CD4-positive, alpha-beta T cell (primary cell): ENCODE measurements at regions not wholly inside any gene's neighbourhood (a gene's known extent, or its start where the extent isn't known, plus 50 kb on each side); places are given as distances from the start of the nearest gene placed in this dataset.

Experiments
- ATAC-seq: fragments of 200-7000 bp; cut with Tn5 transposase; one replicate; pipeline ENCODE4 v1.10.0; 2022; ENCODE audit warnings: mild to moderate bottlenecking; ENCODE audit not compliant: poor library complexity
- CTCF ChIA-PET: fragments of 350-600 bp; sonication (Branson Sonifier 250); formaldehyde crosslinking; loops from one replicate; lab custom pipeline; 2021; ENCODE audit warnings: antibody characterized with exemption, inconsistent platforms; lab: Charles Lee
- POLR2A ChIA-PET: fragments of 350-600 bp; sonication (Branson Sonifier 250); formaldehyde crosslinking; loops from one replicate; lab custom pipeline; 2021; ENCODE audit warnings: antibody characterized with exemption, inconsistent platforms; lab: Charles Lee
- DNase-seq, 14 experiments: peaks; one replicate each; pipeline ENCODE4 v3.0.0-alpha.2; 2013 to 2020; ENCODE audit warnings: mixed read lengths in 2 of 14
- H3K27ac ChIP-seq, 2 donors: one replicate each; pipeline versions ENCODE4 v1.5.1 to v1.7.0; 2013; ENCODE audit warnings: low read length in 2 of 2, low read depth in 1 of 2, mild to moderate bottlenecking in 1 of 2
- H3K27me3 ChIP-seq, 2 experiments: 1 replicate in 1 of 2; 2 replicates in 1 of 2; pipeline versions ENCODE4 v1.6.1 to v1.7.0; 2013; ENCODE audit warnings: low read length in 2 of 2, control low read depth in 1 of 2, mild to moderate bottlenecking in 1 of 2, moderate library complexity in 1 of 2; ENCODE audit not compliant: insufficient read depth in 2 of 2, control insufficient read depth in 1 of 2
- H3K36me3 ChIP-seq: one replicate; pipeline ENCODE4 v1.6.1; 2013; ENCODE audit warnings: low read length, control low read depth; ENCODE audit not compliant: insufficient read depth
- H3K4me1 ChIP-seq: one replicate; pipeline ENCODE4 v1.6.1; 2013; ENCODE audit warnings: low read length, control low read depth; ENCODE audit not compliant: insufficient read depth
- H3K4me3 ChIP-seq: one replicate; pipeline ENCODE4 v1.5.1; 2013; ENCODE audit warnings: mild to moderate bottlenecking, low read length, moderate library complexity
- H3K9me3 ChIP-seq, 2 experiments: 1 replicate in 1 of 2; 2 replicates in 1 of 2; pipeline versions ENCODE4 v1.6.1 to v1.7.0; 2013; ENCODE audit warnings: low read length in 2 of 2, mild to moderate bottlenecking in 2 of 2, control low read depth in 1 of 2, moderate library complexity in 1 of 2; ENCODE audit not compliant: control insufficient read depth in 1 of 2, insufficient read depth in 1 of 2
- H3K27ac Mint-ChIP-seq: one replicate; pipeline ENCODE4 v1.8.0; 2020; ENCODE audit warnings: mixed read lengths
- H3K27me3 Mint-ChIP-seq: one replicate; pipeline ENCODE4 v1.8.0; 2021; ENCODE audit warnings: mixed read lengths
- H3K36me3 Mint-ChIP-seq: one replicate; pipeline ENCODE4 v1.8.0; 2021; ENCODE audit warnings: low read depth, mixed read lengths
- H3K4me1 Mint-ChIP-seq: one replicate; pipeline ENCODE4 v1.8.0; 2021; ENCODE audit warnings: low read depth, mixed read lengths
- H3K4me3 Mint-ChIP-seq: one replicate; pipeline ENCODE4 v1.8.0; 2020; ENCODE audit warnings: mild to moderate bottlenecking, mixed read lengths
- H3K9me3 Mint-ChIP-seq: one replicate; pipeline ENCODE4 v1.8.0; 2020; ENCODE audit warnings: mixed read lengths
- intact Hi-C, 2 experiments: fragments of 100-400 bp; cut with DNase I in 1 of 2; cut with micrococcal nuclease in 1 of 2; formaldehyde crosslinking; loops; one replicate each; pipeline versions ENCODE4 v1.15.1 to v1.9.0; 2023 to 2025; cut with DNase I, micrococcal nuclease
- TF ChIP-seq, protein P1 (sequence below): fragments of 200-600 bp; IDR thresholded peaks from one replicate; pipeline ENCODE4 v1.8.0; 2022; ENCODE audit warnings: antibody characterized with exemption, mild to moderate bottlenecking

DNA sequence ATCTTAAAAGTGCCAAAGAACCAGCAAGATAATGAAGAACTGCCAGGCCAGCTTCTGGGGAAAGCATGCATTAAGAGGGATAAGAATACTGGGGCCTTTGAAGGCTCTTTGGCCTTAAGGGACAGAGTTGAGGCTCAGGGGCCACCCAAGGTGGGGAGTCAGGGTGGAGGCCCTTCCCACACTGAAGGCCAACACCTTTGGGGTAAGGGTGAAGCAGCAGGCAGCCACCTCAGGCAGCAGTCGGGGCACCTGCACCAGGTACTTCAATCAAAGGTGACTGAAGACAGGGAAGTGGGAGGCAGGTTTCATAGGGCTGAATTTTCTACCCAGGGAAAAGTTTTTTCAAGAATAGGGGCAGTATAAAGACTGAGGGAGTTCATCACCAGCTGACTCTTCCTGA lies 87.7 kb upstream of the KLF13 start:
- Histone ChIP-seq H3K36me3 (no peaks in the 10 kb centered on the region), H3K4me1 (peaks cover 32% of the 10 kb centered on the region), H3K27me3 (no peaks in the 10 kb centered on the region), H3K4me3 (no peak overlapping the region), H3K27ac (peak overlapping the region; percentile 14 to 31), H3K9me3 (no peaks in the 10 kb centered on the region)
- ChIA-PET POLR2A (no interaction called here), CTCF (no interaction called here)
- ATAC-seq (no peak), DNase-seq (no peak)
- Mint-ChIP-seq H3K27ac (peak overlapping the region; percentile 78), H3K4me1 (peaks cover 39% of the 10 kb centered on the region), H3K27me3 (no peaks in the 10 kb centered on the region), H3K36me3 (no peaks in the 10 kb centered on the region), H3K9me3 (no peaks in the 10 kb centered on the region), H3K4me3 (peak overlapping the region; percentile 12)
- intact Hi-C loops = no loop called here
- TF ChIP-seq, protein P1, sequence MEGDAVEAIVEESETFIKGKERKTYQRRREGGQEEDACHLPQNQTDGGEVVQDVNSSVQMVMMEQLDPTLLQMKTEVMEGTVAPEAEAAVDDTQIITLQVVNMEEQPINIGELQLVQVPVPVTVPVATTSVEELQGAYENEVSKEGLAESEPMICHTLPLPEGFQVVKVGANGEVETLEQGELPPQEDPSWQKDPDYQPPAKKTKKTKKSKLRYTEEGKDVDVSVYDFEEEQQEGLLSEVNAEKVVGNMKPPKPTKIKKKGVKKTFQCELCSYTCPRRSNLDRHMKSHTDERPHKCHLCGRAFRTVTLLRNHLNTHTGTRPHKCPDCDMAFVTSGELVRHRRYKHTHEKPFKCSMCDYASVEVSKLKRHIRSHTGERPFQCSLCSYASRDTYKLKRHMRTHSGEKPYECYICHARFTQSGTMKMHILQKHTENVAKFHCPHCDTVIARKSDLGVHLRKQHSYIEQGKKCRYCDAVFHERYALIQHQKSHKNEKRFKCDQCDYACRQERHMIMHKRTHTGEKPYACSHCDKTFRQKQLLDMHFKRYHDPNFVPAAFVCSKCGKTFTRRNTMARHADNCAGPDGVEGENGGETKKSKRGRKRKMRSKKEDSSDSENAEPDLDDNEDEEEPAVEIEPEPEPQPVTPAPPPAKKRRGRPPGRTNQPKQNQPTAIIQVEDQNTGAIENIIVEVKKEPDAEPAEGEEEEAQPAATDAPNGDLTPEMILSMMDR = no peak

DNA sequence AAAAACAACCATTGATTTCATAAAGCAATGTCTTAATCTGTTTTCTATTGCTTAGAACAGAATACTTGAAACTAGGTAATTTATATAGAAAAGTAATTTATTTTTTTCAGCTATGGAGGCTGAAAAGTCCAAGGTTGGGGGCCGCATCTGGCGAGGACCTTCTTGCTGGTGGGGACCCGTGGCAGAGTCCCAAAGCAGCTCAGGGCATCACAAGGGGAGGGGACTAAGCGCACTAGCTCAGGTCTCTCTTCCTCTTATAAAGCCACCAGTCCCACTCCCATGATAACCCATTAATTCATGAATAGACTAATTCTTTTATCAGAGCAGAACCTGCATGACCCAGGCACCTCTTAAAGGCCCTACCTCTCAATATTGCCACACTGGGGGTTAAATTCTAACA lies 87.2 kb upstream of the KLF13 start:
- H3K27me3 Mint-ChIP-seq = no peaks in the 10 kb centered on the region
- TF ChIP-seq, protein P1 = no peak
- Histone ChIP-seq H3K9me3 (no peaks in the 10 kb centered on the region), H3K4me1 (peaks cover 32% of the 10 kb centered on the region), H3K4me3 (no peak overlapping the region), H3K36me3 (no peaks in the 10 kb centered on the region), H3K27me3 (no peaks in the 10 kb centered on the region), H3K27ac (peak overlapping the region in 1 of 2 donors; percentile 14)
- no peak overlapping the region for H3K4me3 Mint-ChIP-seq
- H3K4me1 Mint-ChIP-seq = peaks cover 39% of the 10 kb centered on the region
- DNase-seq (no peak), ATAC-seq (no peak)
- intact Hi-C loops = no loop called here
- no peaks in the 10 kb centered on the region for H3K36me3 Mint-ChIP-seq
- CTCF ChIA-PET = interaction anchor here (1.2 kb wide), 1 partner anchor 249 kb away, joined by 3 read pairs; no protein-coding TSS in a partner anchor
- H3K27ac Mint-ChIP-seq = peak overlapping the region; percentile 78
- no peaks in the 10 kb centered on the region for H3K9me3 Mint-ChIP-seq
- POLR2A ChIA-PET = interaction anchor here (0.9 to 1.2 kb wide), 2 partner anchors 25 kb away, joined by 3 to 5 read pairs; no protein-coding TSS in a partner anchor

DNA sequence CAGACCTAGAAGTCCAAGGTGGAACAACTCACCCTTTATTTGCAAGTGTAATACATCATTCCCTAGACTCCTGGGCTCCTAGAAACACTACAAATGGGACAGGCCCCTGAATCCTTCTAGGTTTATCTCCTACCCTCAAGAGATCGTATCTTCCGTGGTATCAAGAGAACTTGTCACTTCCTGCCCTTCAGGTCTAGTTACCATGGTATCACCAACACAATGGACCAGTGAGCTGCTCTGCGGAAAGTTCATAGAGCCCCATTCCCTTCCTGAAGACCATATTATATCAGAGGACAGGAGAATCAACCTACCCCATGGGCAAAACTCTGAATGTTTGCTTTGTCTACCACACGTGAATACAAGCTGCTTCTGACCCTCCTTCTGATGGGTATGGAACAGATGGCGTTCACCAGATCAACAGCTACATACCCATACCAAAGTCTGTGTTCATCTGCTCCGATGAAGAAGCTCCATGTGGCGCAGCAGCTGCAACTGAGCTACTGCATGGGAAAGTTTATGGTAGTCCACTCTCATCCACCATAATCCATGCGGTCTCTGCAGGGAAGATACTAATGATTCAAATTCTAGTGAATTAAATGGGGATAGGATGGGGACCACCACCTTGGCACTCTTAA lies 84.6 kb upstream of the KLF13 start:
- Mint-ChIP-seq H3K27me3 (no peaks in the 10 kb centered on the region), H3K36me3 (no peaks in the 10 kb centered on the region), H3K27ac (peak overlapping the region; percentile 75), H3K9me3 (no peaks in the 10 kb centered on the region), H3K4me1 (peaks cover 49% of the 10 kb centered on the region), H3K4me3 (peak overlapping the region; percentile 32)
- DNase-seq (peak in 5 of 14 experiments; percentile 13 to 90 (median 77)), ATAC-seq (peak; percentile 95)
- peak overlapping the region in 1 of 2 donors; percentile 64 for H3K27ac ChIP-seq
- H3K4me1 ChIP-seq = peaks cover 32% of the 10 kb centered on the region
- TF ChIP-seq, protein P1 = no peak
- no peak overlapping the region for H3K4me3 ChIP-seq
- H3K36me3 ChIP-seq = no peaks in the 10 kb centered on the region
- intact Hi-C loops = no loop called here
- POLR2A ChIA-PET = interaction anchor here (0.7 to 2.2 kb wide), 9 partner anchors 10 to 193 kb away, joined by 3 to 13 read pairs (median 4); partner anchors contain the start of gene KLF13
- H3K9me3 ChIP-seq = no peaks in the 10 kb centered on the region
- CTCF ChIA-PET = interaction anchor here (0.6 kb wide), 1 partner anchor 70 kb away, joined by 3 read pairs; no protein-coding TSS in a partner anchor
- H3K27me3 ChIP-seq = no peaks in the 10 kb centered on the region
